Peyer's patch (tissue), 4 donors: ENCODE measurements at regions not wholly inside any gene's neighbourhood (a gene's known extent, or its start where the extent isn't known, plus 50 kb on each side); places are given as distances from the start of the nearest gene placed in this dataset.
"Not testable (repeated sequence)": the region's sequence is repeated elsewhere in the genome, so short reads cannot be mapped to it uniquely, and the experiment has no call there.

ENCODE experiments used
- DNase-seq, 3 donors: peaks; one replicate each; pipeline ENCODE4 v3.0.0-alpha.2; 2017 to 2019
- H3K27ac ChIP-seq, 4 donors: fragments of 200-600 bp; sonication (generic); one replicate each; pipeline ENCODE4 v1.5.1; 2016 to 2019
- H3K27me3 ChIP-seq, 2 donors: fragments of 200-600 bp; sonication (generic); one replicate each; pipeline ENCODE4 v1.5.1; 2019
- H3K36me3 ChIP-seq, 3 donors: fragments of 200-600 bp; sonication (generic); one replicate each; pipeline ENCODE4 v1.5.1; 2016 to 2019
- H3K4me1 ChIP-seq, 4 donors: fragments of 200-600 bp; sonication (generic); one replicate each; pipeline ENCODE4 v1.5.1; 2016 to 2019
- H3K4me3 ChIP-seq, 4 donors: fragments of 200-600 bp; sonication (generic); 1 replicate in 3 of 4; 2 replicates in 1 of 4; pipeline ENCODE4 v1.5.1; 2016 to 2019; ENCODE audit warnings: mild to moderate bottlenecking in 1 of 4
- H3K9me3 ChIP-seq, 4 donors: fragments of 200-600 bp; sonication (generic); one replicate each; pipeline ENCODE4 v1.5.1; 2016 to 2019; ENCODE audit warnings: mild to moderate bottlenecking in 1 of 4
- CTCF ChIP-seq, 6 experiments: fragments of 450-650 bp in 4 of 6; fragments of 200-600 bp in 2 of 6; sonication (generic) in 1 of 6; IDR thresholded peaks; one replicate each; pipeline ENCODE4 v1.5.1; 2017 to 2019; ENCODE audit warnings: antibody characterized with exemption in 6 of 6, mild to moderate bottlenecking in 3 of 6, moderate library complexity in 1 of 6
- POLR2A ChIP-seq, 2 donors: fragments of 450-650 bp; IDR thresholded peaks; one replicate each; pipeline ENCODE4 v1.5.1; 2017; ENCODE audit warnings: antibody characterized with exemption in 2 of 2, mild to moderate bottlenecking in 2 of 2, moderate library complexity in 2 of 2

DNA sequence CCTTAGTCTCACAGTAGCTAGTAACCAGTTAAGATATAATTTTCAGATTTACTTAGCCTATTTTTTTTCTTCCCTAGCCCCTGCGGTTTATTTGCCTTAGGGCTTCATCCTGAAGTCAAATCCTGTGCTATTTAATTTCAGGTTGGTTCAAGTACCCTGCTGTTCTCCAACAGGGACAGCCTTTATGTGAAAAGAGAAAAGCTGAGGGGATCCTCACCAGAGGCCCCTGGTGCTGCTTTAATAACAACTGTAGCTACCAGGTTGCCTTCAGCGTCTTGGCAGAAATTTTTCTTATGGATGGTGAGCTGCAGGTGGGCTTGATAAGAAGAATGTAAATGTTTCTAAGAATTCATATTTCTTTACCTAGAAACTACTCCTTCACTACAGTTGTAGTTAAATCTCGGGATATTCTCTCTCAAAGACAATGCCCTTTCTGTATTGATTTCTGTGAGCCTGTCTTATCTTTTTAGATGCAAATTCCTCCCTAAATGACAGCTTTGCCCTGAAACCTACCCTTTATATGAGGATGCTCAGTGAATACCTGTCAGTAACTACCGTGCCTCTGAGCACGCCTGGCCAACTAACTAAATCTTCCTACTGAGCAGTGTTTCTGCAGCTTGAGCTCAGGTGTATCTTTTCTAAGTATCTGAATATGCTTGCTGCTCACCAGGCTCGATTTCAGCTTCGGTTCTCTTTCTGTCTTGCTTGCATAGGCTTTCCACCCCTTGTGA is 320.5 kb downstream of the MMUT start:
- H3K9me3 ChIP-seq: no peaks in the 10 kb centered on the region
- no peak overlapping the region for H3K27ac ChIP-seq
- no peak for DNase-seq
- H3K36me3 ChIP-seq: no peaks in the 10 kb centered on the region
- no peak overlapping the region for H3K4me3 ChIP-seq
- no peaks in the 10 kb centered on the region for H3K27me3 ChIP-seq
- TF ChIP-seq CTCF (IDR thresholded peaks at IDR 0.05) (no peak), POLR2A (IDR thresholded peaks at IDR 0.05) (no peak)
- H3K4me1 ChIP-seq: no peaks in the 10 kb centered on the region

DNA sequence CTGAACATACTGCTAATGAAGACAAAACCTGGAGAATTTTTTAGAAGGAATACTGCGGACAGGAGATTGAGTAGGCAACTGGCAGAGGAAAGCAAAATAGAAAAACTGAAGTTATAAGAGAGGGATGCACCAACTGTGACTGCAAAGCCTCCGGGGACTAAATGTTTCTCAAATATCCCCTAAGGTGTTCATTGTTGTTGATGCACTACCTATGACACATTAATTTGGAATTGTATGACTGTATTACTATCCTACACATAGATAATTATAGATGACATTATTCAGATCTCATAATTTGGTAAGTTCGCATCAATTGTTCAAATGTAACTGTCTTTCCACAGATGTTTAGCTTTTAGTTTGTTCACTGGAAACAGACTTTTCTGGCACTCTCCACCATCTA is 341.1 kb downstream of the MMUT start:
- Histone ChIP-seq H3K4me1 (no peaks in the 10 kb centered on the region), H3K9me3 (no peaks in the 10 kb centered on the region), H3K27ac (no peak overlapping the region), H3K27me3 (no peaks in the 10 kb centered on the region), H3K4me3 (no peak overlapping the region), H3K36me3 (no peaks in the 10 kb centered on the region)
- no peak for TF ChIP-seq CTCF (IDR thresholded peaks at IDR 0.05)
- DNase-seq: no peak

GRCh38 chr6:49118478-49118877 is 344.6 kb downstream of the MMUT start:
- Histone ChIP-seq H3K27me3 (no peaks in the 10 kb centered on the region), H3K9me3 (no peaks in the 10 kb centered on the region), H3K4me1 (no peaks in the 10 kb centered on the region), H3K36me3 (no peaks in the 10 kb centered on the region), H3K4me3 (no peak overlapping the region), H3K27ac (no peak overlapping the region)
- TF ChIP-seq CTCF (IDR thresholded peaks at IDR 0.05) (no peak), POLR2A (IDR thresholded peaks at IDR 0.05) (no peak)
- no peak for DNase-seq

GRCh38 chr6:49110916-49111315 is 352.1 kb downstream of the MMUT start:
- no peaks in the 10 kb centered on the region for H3K9me3 ChIP-seq
- H3K27me3 ChIP-seq: no peaks in the 10 kb centered on the region
- H3K4me3 ChIP-seq: no peak overlapping the region
- TF ChIP-seq POLR2A (IDR thresholded peaks at IDR 0.05) (no peak), CTCF (IDR thresholded peaks at IDR 0.05) (no peak)
- DNase-seq: no peak
- no peaks in the 10 kb centered on the region for H3K4me1 ChIP-seq
- no peaks in the 10 kb centered on the region for H3K36me3 ChIP-seq
- no peak overlapping the region for H3K27ac ChIP-seq

- not testable (repeated sequence) for H3K27me3 ChIP-seq, H3K27ac ChIP-seq, H3K36me3 ChIP-seq, H3K9me3 ChIP-seq, DNase-seq, H3K4me1 ChIP-seq, H3K4me3 ChIP-seq
Measured at GRCh38 chr6:49097664-49098063, 365.4 kb downstream of the MMUT start.

DNA sequence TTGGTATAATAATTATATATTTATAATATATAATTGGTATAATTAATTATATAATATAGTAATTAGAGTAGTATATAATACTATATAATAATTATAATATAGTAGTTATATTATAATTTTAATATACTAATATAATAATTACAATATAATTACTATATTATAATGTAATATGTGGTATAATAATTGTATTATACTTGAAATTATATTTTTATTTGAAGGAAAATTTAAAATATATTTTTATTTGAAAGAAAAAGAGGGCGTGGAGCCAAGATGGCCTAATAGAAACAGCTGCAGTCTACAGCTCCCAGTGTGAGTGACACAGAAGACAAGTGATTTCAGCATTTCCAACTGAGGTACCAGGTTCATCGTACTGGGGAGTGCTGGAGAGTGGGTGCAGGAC is 365.9 kb downstream of the MMUT start:
- no peak for TF ChIP-seq CTCF (IDR thresholded peaks at IDR 0.05)
- H3K4me3 ChIP-seq: no peak overlapping the region
- H3K9me3 ChIP-seq: no peaks in the 10 kb centered on the region
- no peak for DNase-seq
- no peaks in the 10 kb centered on the region for H3K27me3 ChIP-seq
- no peaks in the 10 kb centered on the region for H3K4me1 ChIP-seq
- H3K36me3 ChIP-seq: no peaks in the 10 kb centered on the region
- no peak overlapping the region for H3K27ac ChIP-seq
